T-helper 17 cell (primary cell): ENCODE measurements at regions not wholly inside any gene's neighbourhood (a gene's known extent, or its start where the extent isn't known, plus 50 kb on each side); places are given as distances from the start of the nearest gene placed in this dataset.

ENCODE experiments used
- ATAC-seq: fragments of 150-1000 bp; cut with Tn5 transposase; 2 replicates; pipeline ENCODE4 v1.10.0; 2021; ENCODE audit warnings: mild to moderate bottlenecking, moderate library complexity
- DNase-seq, 3 donors: peaks; one replicate each; pipeline versions ENCODE4 v3.0.0 to v3.0.0-alpha.2; 2020 to 2021
- H3K9me3 ChIP-seq: one replicate; pipeline ENCODE4 v1.7.0; 2013; ENCODE audit warnings: low read length, mild to moderate bottlenecking; ENCODE audit not compliant: control insufficient read depth, poor library complexity, severe bottlenecking
- H3K27ac Mint-ChIP-seq: one replicate; pipeline ENCODE4 v1.8.0; 2022; ENCODE audit warnings: mild to moderate bottlenecking, moderate library complexity, mixed read lengths
- H3K27me3 Mint-ChIP-seq: one replicate; pipeline ENCODE4 v1.8.0; 2022; ENCODE audit warnings: mixed read lengths
- H3K36me3 Mint-ChIP-seq: one replicate; pipeline ENCODE4 v1.8.0; 2022; ENCODE audit warnings: low read depth, mixed read lengths
- H3K4me1 Mint-ChIP-seq: one replicate; pipeline ENCODE4 v1.8.0; 2022; ENCODE audit warnings: mild to moderate bottlenecking, mixed read lengths
- H3K4me3 Mint-ChIP-seq: one replicate; pipeline ENCODE4 v1.8.0; 2022; ENCODE audit warnings: mild to moderate bottlenecking, moderate library complexity, mixed read lengths

GRCh38 chr2:143955401-143956065 is 564.4 kb downstream of the ZEB2 start:
- H3K4me3 Mint-ChIP-seq, result no peak overlapping the region
- H3K27ac Mint-ChIP-seq, result no peak overlapping the region
- no peaks in the 10 kb centered on the region for H3K36me3 Mint-ChIP-seq
- no peaks in the 10 kb centered on the region for H3K9me3 ChIP-seq
- no peaks in the 10 kb centered on the region for H3K27me3 Mint-ChIP-seq
- DNase-seq, result no peak
- no peaks in the 10 kb centered on the region for H3K4me1 Mint-ChIP-seq
- no peak for ATAC-seq

- Mint-ChIP-seq H3K4me1 (no peaks in the 10 kb centered on the region), H3K27me3 (no peaks in the 10 kb centered on the region), H3K4me3 (no peak overlapping the region), H3K27ac (no peak overlapping the region), H3K36me3 (no peaks in the 10 kb centered on the region)
- no peak for DNase-seq
- no peak for ATAC-seq
- H3K9me3 ChIP-seq, result no peaks in the 10 kb centered on the region
These were observed 565.1 kb downstream of the ZEB2 start for GRCh38 chr2:143954844-143955243.

GRCh38 chr2:143954186-143954585 is 565.7 kb downstream of the ZEB2 start:
- Mint-ChIP-seq H3K27me3 (no peaks in the 10 kb centered on the region), H3K4me3 (no peak overlapping the region), H3K4me1 (no peaks in the 10 kb centered on the region), H3K27ac (no peak overlapping the region), H3K36me3 (no peaks in the 10 kb centered on the region)
- H3K9me3 ChIP-seq, result no peaks in the 10 kb centered on the region
- ATAC-seq, result no peak
- no peak for DNase-seq

GRCh38 chr2:143953451-143954030 is 566.4 kb downstream of the ZEB2 start:
- no peaks in the 10 kb centered on the region for H3K9me3 ChIP-seq
- no peaks in the 10 kb centered on the region for H3K4me1 Mint-ChIP-seq
- no peaks in the 10 kb centered on the region for H3K27me3 Mint-ChIP-seq
- ATAC-seq (no peak), DNase-seq (no peak)
- H3K4me3 Mint-ChIP-seq, result no peak overlapping the region
- no peak overlapping the region for H3K27ac Mint-ChIP-seq
- H3K36me3 Mint-ChIP-seq, result no peaks in the 10 kb centered on the region

GRCh38 chr2:143952536-143952935 is 567.4 kb downstream of the ZEB2 start:
- Mint-ChIP-seq H3K4me1 (no peaks in the 10 kb centered on the region), H3K27me3 (no peaks in the 10 kb centered on the region), H3K27ac (no peak overlapping the region), H3K4me3 (no peak overlapping the region), H3K36me3 (no peaks in the 10 kb centered on the region)
- ATAC-seq (no peak), DNase-seq (no peak)
- H3K9me3 ChIP-seq, result no peaks in the 10 kb centered on the region

- no peak overlapping the region for H3K27ac Mint-ChIP-seq
- H3K36me3 Mint-ChIP-seq, result peaks cover 3% of the 10 kb centered on the region
- no peak for DNase-seq
- no peaks in the 10 kb centered on the region for H3K4me1 Mint-ChIP-seq
- H3K27me3 Mint-ChIP-seq, result no peaks in the 10 kb centered on the region
- no peak overlapping the region for H3K4me3 Mint-ChIP-seq
- ATAC-seq, result no peak
- H3K9me3 ChIP-seq, result no peaks in the 10 kb centered on the region
These were observed 569.2 kb downstream of the ZEB2 start for GRCh38 chr2:143950704-143951103.

- H3K4me3 Mint-ChIP-seq, result no peak overlapping the region
These were observed 570.6 kb downstream of the ZEB2 start for GRCh38 chr2:143949121-143949848.

GRCh38 chr2:143948710-143949109 is 571.2 kb downstream of the ZEB2 start:
- H3K4me1 Mint-ChIP-seq, result no peaks in the 10 kb centered on the region
- no peak overlapping the region for H3K27ac Mint-ChIP-seq
- peaks cover 3% of the 10 kb centered on the region for H3K36me3 Mint-ChIP-seq
- ATAC-seq (no peak), DNase-seq (no peak)
- H3K4me3 Mint-ChIP-seq, result no peak overlapping the region
- no peaks in the 10 kb centered on the region for H3K9me3 ChIP-seq
- H3K27me3 Mint-ChIP-seq, result no peaks in the 10 kb centered on the region

More at GRCh38 chr2:143949121-143949848, 570.6 kb downstream of the ZEB2 start:
- no peak for ATAC-seq
- Mint-ChIP-seq H3K4me1 (no peaks in the 10 kb centered on the region), H3K36me3 (peaks cover 3% of the 10 kb centered on the region), H3K27ac (no peak overlapping the region), H3K27me3 (no peaks in the 10 kb centered on the region)
- H3K9me3 ChIP-seq, result no peaks in the 10 kb centered on the region
- no peak for DNase-seq

- H3K27me3 Mint-ChIP-seq, result no peaks in the 10 kb centered on the region
- no peaks in the 10 kb centered on the region for H3K4me1 Mint-ChIP-seq
- ATAC-seq (no peak), DNase-seq (no peak)
- no peak overlapping the region for H3K4me3 Mint-ChIP-seq
- no peaks in the 10 kb centered on the region for H3K9me3 ChIP-seq
- H3K27ac Mint-ChIP-seq, result no peak overlapping the region
- H3K36me3 Mint-ChIP-seq, result peaks cover 3% of the 10 kb centered on the region
These were observed 573.2 kb downstream of the ZEB2 start for GRCh38 chr2:143946436-143947391.

GRCh38 chr2:143942486-143942885 is 577.4 kb downstream of the ZEB2 start:
- Mint-ChIP-seq H3K4me1 (peaks cover 7% of the 10 kb centered on the region), H3K27ac (no peak overlapping the region), H3K27me3 (peaks cover 33% of the 10 kb centered on the region), H3K36me3 (peaks cover 5% of the 10 kb centered on the region), H3K4me3 (no peak overlapping the region)
- ATAC-seq, result no peak
- no peaks in the 10 kb centered on the region for H3K9me3 ChIP-seq
- no peak for DNase-seq

GRCh38 chr2:143940720-143941119 is 579.2 kb downstream of the ZEB2 start:
- Mint-ChIP-seq H3K4me1 (peaks cover 10% of the 10 kb centered on the region), H3K4me3 (no peak overlapping the region)

GRCh38 chr2:143939626-143940330 is 580.1 kb downstream of the ZEB2 start:
- Mint-ChIP-seq H3K4me3 (peak overlapping the region; percentile 37), H3K4me1 (peaks cover 10% of the 10 kb centered on the region), H3K36me3 (peaks cover 2% of the 10 kb centered on the region), H3K27me3 (peaks cover 44% of the 10 kb centered on the region), H3K27ac (no peak overlapping the region)
- H3K9me3 ChIP-seq, result no peaks in the 10 kb centered on the region
- DNase-seq (no peak), ATAC-seq (no peak)

More at GRCh38 chr2:143940720-143941119, 579.2 kb downstream of the ZEB2 start:
- no peak for ATAC-seq
- Mint-ChIP-seq H3K27me3 (peaks cover 42% of the 10 kb centered on the region), H3K27ac (no peak overlapping the region), H3K36me3 (peaks cover 2% of the 10 kb centered on the region)
- no peak for DNase-seq
- no peaks in the 10 kb centered on the region for H3K9me3 ChIP-seq
